KBM-7 (cell line): ENCODE measurements at regions not wholly inside any gene's neighbourhood (a gene's known extent, or its start where the extent isn't known, plus 50 kb on each side); places are given as distances from the start of the nearest gene placed in this dataset.

Experiments used
- DNase-seq: peaks from one replicate; pipeline ENCODE4 v3.0.0-alpha.2; 2015
- in situ Hi-C: fragments of 300-500 bp; cut with MboI; formaldehyde crosslinking; loops from 2 replicates; pipeline ENCODE4 v1.14.3; 2020; ENCODE audit warnings: low sequenced_read_pairs, low pct_unique_long_range_greater_than_20kb, mixed read lengths

DNA sequence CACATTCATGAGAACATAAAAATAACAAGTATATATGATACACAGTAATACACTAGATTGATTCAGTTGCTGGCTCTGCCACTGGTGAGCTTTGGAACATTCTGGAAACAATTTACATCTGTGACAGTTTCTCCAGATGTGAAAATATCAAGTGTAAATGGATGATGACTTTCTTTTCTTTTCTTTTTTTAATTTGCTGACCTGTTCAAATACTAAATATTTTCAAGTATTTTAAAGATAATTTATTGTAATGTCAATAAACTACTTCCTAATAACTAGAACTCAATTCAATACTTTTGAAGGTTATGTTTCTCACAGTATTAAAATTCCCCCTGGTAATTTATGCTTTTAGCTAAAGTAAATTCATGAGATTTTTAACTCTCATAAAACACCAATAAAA lies 180.3 kb downstream of the CRPPA start:
- in situ Hi-C loops: no loop called here
- no peak for DNase-seq

DNA sequence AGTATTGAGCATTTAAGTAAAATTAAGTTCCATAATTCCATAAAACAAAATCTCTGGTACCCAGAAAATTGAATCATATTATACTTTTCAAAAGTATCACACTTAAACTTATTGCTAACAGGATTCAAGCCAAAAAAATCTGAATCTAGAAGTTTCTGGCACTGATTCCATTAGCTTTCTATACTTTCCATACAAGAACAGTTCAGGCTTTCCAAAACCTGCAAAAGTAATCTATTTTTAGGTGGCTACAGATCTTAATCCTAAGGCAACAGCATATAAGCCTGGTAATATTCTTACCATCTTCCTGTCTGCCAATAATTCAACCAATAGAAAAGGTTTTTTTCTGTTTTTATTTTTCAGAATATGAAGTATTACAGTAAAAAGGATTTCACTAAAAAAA lies 185.0 kb downstream of the CRPPA start:
- no peak for DNase-seq
- in situ Hi-C loops: no loop called here

GRCh38 chr7:16235147-16236114 lies 185.9 kb downstream of the CRPPA start:
- in situ Hi-C loops: no loop called here
- DNase-seq: no peak

DNA sequence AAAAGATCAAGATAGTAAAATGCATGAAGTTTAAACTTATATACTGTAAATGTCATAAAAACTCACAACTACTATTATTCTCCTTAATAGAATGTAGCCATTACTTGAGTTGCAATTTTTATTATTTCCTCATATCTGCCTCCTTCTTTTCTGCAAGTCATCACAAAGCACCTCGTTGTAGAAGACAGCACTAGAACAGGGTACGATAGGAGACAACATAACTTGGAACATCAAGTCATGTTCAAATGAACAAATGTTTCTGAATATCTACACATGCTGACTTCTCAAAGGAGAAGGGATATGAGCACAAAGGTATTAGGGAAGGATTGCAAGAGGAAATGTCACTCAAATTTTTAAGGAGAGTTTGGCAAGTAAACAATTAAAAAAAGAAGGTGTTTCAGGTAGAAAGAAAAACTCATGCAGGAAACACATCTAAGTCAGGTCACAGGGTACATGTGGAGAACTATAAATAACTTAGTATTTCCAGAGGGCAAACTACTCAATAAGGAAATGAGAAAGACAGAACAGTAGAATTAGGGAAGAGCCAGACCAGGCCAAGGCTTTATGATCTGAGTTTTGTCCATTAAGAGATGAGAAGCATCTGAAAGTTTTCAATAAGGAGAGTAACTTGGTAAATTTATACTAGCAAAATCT lies 186.7 kb downstream of the CRPPA start:
- in situ Hi-C loops: no loop called here
- no peak for DNase-seq

GRCh38 chr7:16233517-16233916 lies 187.8 kb downstream of the CRPPA start:
- no peak for DNase-seq
- in situ Hi-C loops: no loop called here

DNA sequence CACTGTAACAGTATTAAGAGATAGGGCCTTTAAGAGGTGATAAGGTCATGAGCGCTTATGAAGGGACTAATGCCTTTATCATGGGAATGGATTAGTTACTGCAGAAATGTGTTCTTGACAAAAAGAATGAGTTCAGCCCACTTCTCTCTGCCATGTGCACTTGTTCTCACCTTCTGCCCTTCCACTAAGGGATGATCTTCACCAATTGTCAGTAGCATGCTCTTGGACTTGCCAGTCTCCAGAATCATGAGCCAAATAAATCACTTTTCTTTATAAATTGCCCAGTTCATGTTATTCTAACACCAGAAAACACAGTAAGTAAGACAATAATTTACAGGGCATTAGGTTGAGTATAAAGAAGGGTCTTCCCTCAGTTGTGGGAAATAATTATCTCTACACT lies 189.1 kb downstream of the CRPPA start:
- in situ Hi-C loops: no loop called here
- DNase-seq: no peak

GRCh38 chr7:16223963-16224707 lies 197.2 kb downstream of the CRPPA start:
- in situ Hi-C loops: no loop called here
- DNase-seq: peak; percentile 8

GRCh38 chr7:16212610-16213009 lies 208.7 kb downstream of the CRPPA start:
- no peak for DNase-seq
- in situ Hi-C loops: no loop called here

GRCh38 chr7:16212032-16212431 lies 209.3 kb downstream of the CRPPA start:
- DNase-seq: no peak
- in situ Hi-C loops: no loop called here

GRCh38 chr7:16211402-16211925 lies 209.9 kb downstream of the CRPPA start:
- in situ Hi-C loops: no loop called here
- no peak for DNase-seq

DNA sequence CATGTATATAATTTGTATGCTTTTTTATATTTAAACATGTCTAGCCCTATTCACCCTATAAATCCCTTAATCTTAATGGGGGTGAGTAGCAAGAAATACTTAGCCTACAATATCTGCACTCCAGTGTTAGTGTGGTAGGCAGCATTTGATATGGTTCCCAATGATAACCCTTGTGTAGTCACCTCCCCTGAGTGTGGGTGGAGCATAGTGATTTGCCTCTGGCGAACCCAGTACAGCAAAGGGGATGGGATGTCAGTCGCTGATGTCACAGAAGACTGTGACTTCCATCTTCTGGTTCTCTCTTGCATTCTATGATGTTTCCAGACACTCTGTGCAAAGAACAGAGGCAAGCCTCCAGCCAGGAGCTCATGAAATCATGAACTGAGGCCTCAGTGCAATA lies 211.2 kb downstream of the CRPPA start:
- in situ Hi-C loops: no loop called here
- DNase-seq: no peak

DNA sequence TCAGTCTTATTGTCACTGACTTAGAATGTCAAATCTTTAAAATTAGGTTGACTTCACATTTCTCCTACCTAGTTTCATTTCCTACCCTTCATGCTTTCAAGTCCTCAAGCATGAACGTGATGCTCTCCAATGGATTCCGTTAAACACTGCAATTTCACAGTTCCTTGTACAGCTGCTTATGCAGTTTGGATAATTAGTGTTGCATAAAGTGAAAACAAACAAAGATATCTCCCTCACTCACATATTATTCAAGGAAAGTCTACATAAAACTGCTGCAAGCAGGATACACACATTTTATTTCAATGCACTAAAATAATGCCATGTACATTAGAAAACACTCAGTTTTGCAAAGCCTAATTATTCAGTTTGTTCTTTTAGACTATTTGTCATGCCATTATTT lies 214.0 kb downstream of the CRPPA start:
- in situ Hi-C loops: no loop called here
- no peak for DNase-seq

DNA sequence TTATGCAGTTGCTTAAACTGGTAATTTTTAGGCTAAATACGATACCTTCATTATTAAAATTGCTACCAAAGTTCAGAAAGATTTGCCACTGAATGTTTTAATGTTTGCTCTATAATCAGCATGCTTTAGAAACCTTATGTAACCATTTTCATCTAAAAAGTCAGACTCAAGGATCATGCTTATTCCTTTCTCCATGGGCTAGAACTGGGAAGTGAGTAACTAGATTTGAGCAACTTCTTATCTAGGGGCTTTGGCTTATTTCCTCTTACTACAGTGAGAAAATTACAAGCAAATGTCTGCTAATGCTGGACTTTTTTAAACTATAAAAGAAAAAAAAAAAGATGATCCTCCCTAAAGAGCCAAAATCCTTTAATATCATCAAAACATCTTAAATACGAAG lies 215.9 kb downstream of the CRPPA start:
- in situ Hi-C loops: no loop called here
- no peak for DNase-seq

DNA sequence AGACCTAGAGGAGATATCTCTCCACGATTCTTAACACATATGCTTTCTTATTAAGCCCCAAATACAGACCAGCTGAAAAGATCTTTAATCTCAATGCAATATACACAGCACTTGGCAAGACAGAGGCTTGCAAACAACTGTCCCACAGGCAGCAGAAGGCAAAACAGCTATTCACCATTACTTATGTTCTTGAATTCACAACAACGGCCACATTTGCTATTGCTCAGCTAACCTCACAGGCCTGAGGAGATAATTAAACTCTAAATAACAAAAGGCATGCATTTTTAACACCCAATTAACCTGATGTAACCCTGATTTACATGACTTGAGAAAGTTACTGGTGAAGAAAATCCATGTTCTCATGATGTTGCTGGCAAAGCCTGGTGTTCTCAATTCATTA lies 216.4 kb downstream of the CRPPA start:
- no peak for DNase-seq
- in situ Hi-C loops: no loop called here

DNA sequence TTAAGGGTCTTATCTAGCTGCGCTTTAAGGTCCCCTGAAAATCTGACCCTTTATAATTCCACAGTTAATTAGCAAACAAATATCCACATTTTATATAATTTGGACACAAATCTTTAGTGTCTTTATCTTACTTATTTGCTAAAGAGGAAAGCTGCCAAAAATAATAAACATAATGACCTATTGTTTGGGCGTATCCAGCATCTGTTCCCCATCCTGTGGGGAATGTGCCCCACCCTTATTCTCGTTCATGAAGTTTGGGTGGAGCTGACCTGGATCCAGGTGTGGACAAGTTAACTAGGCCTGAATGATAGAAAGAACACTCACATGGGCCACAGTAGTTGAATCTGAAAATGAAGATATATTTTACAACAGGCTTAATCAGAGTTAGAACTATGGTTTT lies 218.3 kb downstream of the CRPPA start:
- DNase-seq: no peak
- in situ Hi-C loops: no loop called here

DNA sequence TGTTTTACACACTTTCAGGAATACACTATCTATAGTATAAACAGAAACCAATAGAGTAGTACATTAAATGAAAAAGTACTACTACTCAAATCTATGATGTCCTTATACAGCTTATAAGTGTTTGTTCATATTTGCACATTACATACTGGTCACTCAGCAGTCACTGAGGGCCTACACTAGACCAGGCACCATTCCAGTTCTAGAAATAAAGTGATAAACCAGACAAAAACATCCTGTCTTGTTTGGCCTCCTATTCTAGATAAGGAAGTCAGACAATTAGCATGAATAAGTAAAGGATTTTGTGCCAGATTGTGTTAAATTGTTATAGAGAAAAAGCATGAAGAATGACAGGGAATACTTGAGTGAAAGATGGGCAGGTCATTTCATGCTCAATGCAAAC lies 219.0 kb downstream of the CRPPA start:
- DNase-seq: no peak
- in situ Hi-C loops: no loop called here

DNA sequence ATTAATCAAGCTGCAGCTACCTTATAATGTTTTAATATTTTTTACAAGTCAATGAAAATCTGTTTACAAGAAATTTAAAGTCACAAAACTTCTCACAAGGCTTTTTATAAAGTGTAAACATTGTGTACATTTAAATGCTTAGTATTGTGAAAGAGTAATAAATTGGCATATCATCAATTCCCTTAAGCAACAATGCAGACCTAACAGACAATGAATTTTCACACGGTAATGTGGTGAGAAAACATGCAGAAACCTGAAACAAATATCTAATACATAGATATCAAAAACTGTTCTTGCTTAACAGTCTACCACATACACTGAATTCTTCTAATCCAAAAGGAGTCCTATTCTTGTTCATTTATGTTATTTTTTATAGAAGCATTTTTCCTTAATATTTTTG lies 220.7 kb downstream of the CRPPA start:
- in situ Hi-C loops: no loop called here
- no peak for DNase-seq

DNA sequence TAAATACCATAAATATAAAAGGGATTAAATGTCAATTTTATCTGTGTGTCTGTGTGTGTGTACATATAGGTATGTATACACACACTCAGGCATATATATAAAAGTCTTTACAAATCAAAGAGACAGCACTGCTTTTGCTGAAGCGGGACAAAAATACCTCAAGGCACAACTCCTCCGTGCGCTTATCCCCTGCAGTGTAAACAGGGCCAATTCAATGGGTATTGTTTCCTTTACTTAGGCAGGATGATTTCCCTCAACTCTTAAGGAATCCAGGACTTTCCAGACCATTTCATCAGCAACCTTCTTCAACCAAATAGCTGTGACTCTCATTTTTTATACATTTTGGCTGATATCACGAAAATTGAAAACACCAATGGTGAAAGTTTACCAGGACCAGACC lies 227.7 kb downstream of the CRPPA start:
- DNase-seq: no peak
- in situ Hi-C loops: no loop called here

- DNase-seq: no peak
- in situ Hi-C loops: no loop called here
These were observed 232.2 kb downstream of the CRPPA start for GRCh38 chr7:16189026-16189715.
